ENCODE measurements at regions not wholly inside any gene's neighbourhood (a gene's known extent, or its start where the extent isn't known, plus 50 kb on each side); places are given as distances from the start of the nearest gene placed in this dataset.
"Not testable (repeated sequence)": the region's sequence is repeated elsewhere in the genome, so short reads cannot be mapped to it uniquely, and the experiment has no call there.

GRCh38 chr7:138366137-138366536, 93.9 kb upstream of the TRIM24 start:
- in situ Hi-C loops (cut with MboI; ENCODE audit: low sequenced_read_pairs), result not testable (repeated sequence)

GRCh38 chr7:138366676-138367075, 93.4 kb upstream of the TRIM24 start:
- in situ Hi-C loops (cut with MboI; ENCODE audit: low sequenced_read_pairs), result not testable (repeated sequence)

GRCh38 chr7:138369797-138370196, 90.3 kb upstream of the TRIM24 start:
- in situ Hi-C loops (cut with MboI; ENCODE audit: low sequenced_read_pairs), result no loop called here

DNA sequence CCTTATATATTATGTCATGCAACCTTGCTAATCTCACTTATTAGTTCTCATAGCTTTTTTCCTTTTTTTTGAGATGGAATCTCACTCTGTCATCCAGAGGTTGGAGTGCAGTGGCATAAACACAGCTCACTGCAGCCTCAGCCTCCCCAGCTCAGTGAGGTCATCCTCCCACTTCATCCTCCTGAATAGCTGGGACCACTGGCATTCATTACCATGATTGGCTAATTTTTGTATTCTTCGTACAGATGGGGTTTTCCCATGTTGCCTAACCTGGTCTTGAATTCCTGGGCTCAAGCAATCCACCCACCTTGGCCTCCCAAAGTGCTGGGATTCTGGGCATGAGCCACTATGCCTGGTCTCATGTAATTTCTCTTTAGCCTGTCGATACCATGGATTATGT, 89.1 kb upstream of the TRIM24 start:
- in situ Hi-C loops (cut with MboI; ENCODE audit: low sequenced_read_pairs), result no loop called here

DNA sequence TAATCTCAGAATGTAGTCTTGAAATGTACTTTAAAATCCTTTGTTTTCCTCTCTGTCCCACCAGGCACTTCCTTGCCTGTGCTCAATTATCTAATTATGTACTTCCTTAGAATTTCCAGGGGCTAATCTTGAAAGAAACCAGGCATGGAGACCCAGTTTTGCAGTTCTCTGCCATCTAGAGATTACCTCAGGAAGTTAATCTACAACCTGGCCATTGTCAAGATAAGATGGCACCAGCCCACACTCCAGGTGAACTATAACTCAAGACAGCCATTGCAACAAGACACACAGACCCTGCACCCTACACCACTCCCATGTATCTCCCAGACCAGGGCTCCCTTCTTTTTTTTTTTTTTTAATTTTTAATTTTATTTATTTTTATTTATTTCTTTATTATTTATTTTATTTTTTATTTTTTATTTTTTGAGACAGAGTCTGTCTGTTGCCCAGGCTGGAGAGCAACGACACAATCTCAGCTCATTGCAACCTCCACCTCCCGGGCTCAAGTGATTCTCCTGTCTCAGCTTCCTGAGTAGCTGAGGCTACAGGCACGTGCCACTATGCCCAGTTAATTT, 85.9 kb upstream of the TRIM24 start:
- in situ Hi-C loops (cut with MboI; ENCODE audit: low sequenced_read_pairs), result no loop called here

- in situ Hi-C loops (cut with MboI; ENCODE audit: low sequenced_read_pairs), result no loop called here
These were observed 82.8 kb upstream of the TRIM24 start for GRCh38 chr7:138377306-138377705.

GRCh38 chr7:138378741-138379559, 81.1 kb upstream of the TRIM24 start:
- in situ Hi-C loops (cut with MboI; ENCODE audit: low sequenced_read_pairs), result no loop called here

DNA sequence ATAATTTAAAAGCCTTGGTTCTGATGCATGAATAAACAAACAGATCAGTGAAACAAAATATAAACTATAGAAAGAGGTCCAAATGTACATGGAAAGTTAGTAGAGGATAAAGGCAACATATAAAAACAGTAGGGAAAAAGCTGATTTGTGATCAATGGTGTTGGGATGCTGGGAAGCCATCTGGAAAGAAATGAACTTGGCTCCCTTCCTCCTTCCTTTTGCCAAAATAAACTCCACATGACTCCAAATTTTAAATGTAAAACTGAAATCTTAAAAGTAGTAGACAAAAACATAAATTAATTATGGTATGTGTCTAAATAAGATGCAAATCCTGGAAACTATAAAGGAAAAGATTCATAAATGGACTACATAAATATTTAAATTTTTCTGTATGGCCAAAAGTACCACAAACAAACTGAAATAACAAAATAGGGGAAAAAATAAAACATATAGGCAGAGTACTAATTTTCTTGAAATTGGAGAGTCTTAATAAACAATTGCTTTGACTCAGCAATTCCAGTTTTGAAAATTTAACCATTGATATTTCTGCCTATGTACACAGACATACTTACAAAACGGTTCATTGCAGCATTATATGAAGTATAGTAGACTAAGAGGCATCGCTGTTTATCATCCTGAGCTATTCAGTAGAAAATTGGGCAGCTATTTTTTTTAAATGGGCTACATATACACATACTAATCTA, 77.0 kb upstream of the TRIM24 start:
- in situ Hi-C loops (cut with MboI; ENCODE audit: low sequenced_read_pairs), result no loop called here

GRCh38 chr7:138386821-138387220, 73.2 kb upstream of the TRIM24 start:
- in situ Hi-C loops (cut with MboI; ENCODE audit: low sequenced_read_pairs), result no loop called here

- in situ Hi-C loops (cut with MboI; ENCODE audit: low sequenced_read_pairs), result no loop called here
These were observed 72.1 kb upstream of the TRIM24 start for GRCh38 chr7:138387755-138388475.

DNA sequence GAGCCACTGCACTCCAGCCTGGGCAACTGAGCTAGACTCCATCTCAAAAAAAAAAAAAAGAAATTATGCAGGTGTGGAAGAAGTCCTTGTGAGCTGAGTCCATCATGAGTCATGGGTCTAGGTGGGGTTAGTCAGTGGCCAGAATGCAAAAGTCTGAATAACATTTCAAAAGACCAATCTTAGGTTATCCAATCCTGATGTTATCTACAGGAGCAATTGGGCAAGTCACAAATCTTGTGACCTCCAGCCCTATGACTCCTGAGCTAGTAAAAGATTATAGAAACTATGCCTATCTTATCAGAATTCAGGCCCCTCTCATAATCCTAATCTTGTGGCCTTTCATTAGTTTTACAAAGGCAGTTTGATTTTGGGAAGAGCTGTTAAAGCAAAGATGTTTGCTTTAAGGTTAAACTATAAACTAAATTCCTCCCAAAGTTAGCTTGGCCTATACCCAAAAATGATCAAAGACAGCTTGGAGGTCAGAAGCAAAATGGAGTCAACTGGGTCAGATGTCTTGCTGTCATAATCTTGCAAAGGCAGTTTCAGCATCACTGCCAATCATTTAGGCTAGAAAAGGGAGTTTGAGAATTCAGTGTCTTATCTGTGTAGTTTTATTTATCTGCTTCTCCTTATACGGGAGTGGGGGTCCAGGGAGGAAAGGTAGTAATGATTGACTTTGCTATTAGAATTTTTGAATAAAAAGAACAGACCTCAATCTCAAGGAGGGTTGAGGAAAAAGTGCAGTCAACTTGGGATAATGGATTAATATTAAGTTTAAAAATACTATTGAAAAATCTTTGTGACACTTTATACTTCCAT, 71.2 kb upstream of the TRIM24 start:
- in situ Hi-C loops (cut with MboI; ENCODE audit: low sequenced_read_pairs), result no loop called here

- in situ Hi-C loops (cut with MboI; ENCODE audit: low sequenced_read_pairs), result no loop called here
These were observed 64.3 kb upstream of the TRIM24 start for GRCh38 chr7:138395763-138396162.

GRCh38 chr7:138396251-138397070, 63.6 kb upstream of the TRIM24 start:
- in situ Hi-C loops (cut with MboI; ENCODE audit: low sequenced_read_pairs), result no loop called here

DNA sequence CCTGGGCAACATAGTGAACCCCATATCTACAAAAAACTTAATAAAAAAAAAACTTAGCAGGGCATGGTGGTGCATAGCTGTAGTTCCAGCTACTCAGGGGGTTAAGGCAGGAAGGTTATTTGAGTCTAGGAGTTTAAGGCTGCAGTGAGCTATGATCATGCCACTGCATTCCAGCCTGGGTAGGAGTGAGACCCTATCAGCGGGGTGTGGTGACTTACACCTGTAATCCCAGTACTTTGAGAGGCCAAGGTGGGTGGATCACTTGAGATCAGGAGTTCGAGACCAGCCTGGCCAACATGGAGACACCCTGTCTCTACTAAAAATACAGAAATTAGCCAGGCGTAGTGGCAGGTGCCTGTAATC, 63.0 kb upstream of the TRIM24 start:
- in situ Hi-C loops (cut with MboI; ENCODE audit: low sequenced_read_pairs), result not testable (repeated sequence)

DNA sequence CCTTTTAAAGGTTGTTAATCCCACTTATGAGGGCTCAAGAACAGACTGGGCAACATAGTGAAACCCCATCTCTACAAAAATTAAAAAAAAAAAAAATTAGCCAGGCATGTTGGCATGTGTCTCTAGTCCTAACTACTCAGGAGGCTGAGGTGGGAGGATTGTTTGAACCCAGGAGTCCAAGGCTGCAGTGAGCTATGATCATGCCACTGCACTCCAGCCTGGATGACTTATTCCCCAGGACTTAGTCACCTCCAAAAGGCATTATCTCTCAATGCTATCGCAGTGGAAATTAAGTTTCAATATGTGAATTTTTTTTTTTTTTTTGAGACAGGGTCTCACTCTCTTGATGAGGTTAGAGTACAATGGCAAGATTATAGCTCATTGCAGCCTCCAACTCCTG, 61.2 kb upstream of the TRIM24 start:
- in situ Hi-C loops (cut with MboI; ENCODE audit: low sequenced_read_pairs), result no loop called here

DNA sequence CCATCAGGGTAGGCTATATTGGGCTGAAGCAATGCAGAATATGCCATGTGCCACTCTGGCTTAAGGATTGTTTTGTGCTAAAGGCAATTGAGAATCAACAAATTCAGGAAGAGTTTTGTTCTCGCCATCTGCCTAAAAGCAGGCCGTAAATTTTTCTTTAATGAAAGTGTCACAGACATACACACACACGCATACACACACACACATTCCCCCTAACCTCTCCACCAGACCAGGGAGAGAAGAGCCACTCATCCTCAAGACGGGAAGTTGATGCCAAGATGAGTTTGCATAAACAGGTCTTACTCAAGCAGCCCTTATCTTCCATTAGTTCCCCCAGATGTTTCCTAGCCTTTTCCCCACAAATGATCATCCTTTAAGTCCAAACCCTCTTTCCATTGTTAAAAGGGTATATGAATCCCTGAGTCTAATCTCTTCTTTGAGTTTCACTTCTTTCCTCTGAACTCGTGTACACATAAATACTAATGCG, 59.6 kb upstream of the TRIM24 start:
- in situ Hi-C loops (cut with MboI; ENCODE audit: low sequenced_read_pairs), result no loop called here

GRCh38 chr7:138402749-138403148, 57.3 kb upstream of the TRIM24 start:
- in situ Hi-C loops (cut with MboI; ENCODE audit: low sequenced_read_pairs), result no loop called here

- in situ Hi-C loops (cut with MboI; ENCODE audit: low sequenced_read_pairs), result no loop called here
These were observed 54.6 kb upstream of the TRIM24 start for GRCh38 chr7:138405496-138405895.

DNA sequence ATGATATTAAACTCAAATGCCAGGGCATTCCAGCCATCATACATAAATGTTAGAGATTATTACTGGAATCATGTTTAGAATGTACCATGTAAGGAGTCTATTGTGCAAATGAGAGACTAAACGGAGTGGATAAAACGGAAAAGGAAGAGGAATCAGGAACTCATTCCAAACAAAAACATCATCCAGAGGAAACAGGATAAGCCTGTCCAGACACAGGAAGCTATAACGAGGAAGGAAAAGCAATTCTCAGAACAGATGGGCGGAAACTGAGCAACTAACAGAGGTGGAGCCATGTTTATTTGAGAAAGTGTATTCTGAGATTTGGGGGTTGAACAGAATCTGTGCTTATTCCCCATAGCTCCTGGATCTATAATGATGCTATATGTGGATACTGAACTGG, 52.3 kb upstream of the TRIM24 start:
- in situ Hi-C loops (cut with MboI; ENCODE audit: low sequenced_read_pairs), result no loop called here

Measured in HL-60/S4 treated with retinoic acid at 250 ng/mL for 4 days and 3 days (cell line).